ENCODE measurements at regions not wholly inside any gene's neighbourhood (a gene's known extent, or its start where the extent isn't known, plus 50 kb on each side); places are given as distances from the start of the nearest gene placed in this dataset.

GRCh38 chr3:16741890-16742289 is 136.7 kb upstream of the DAZL start:
- TF ChIP-seq CTCF (IDR thresholded peaks at IDR 0.05 in 2 of 3, conservative IDR thresholded peaks at IDR 0.05 in 1 of 3; ENCODE audit: control insufficient read depth in 2 of 3, extremely low read depth in 1 of 3, insufficient read depth in 1 of 3, low read depth in 3 of 3, low read length in 3 of 3), result no peak
- TF ChIP-seq E2F8 (IDR thresholded peaks at IDR 0.05; ENCODE audit: low read depth, partially characterized antibody), result no peak
- no peak for TF ChIP-seq ELK1 (IDR thresholded peaks at IDR 0.05; ENCODE audit: low read depth, low read length)
- no peak for TF ChIP-seq EZH2 (IDR thresholded peaks at IDR 0.05; ENCODE audit: borderline replicate concordance, control insufficient read depth, low read depth, low read length)
- no peak for TF ChIP-seq MAX (IDR thresholded peaks at IDR 0.05; ENCODE audit: low read depth, low read length)
- no peak for TF ChIP-seq POU2F2 (IDR thresholded peaks at IDR 0.05; ENCODE audit: borderline replicate concordance, low read depth, low read length)
- no peak for TF ChIP-seq CBFB (IDR thresholded peaks at IDR 0.05; ENCODE audit: low read depth)
- no peak for TF ChIP-seq POLR2AphosphoS5 (IDR thresholded peaks at IDR 0.05; ENCODE audit: low read length)
- no peak for TF ChIP-seq POLR2A (IDR thresholded peaks at IDR 0.05; ENCODE audit: low read depth, low read length)
- TF ChIP-seq HDAC2 (IDR thresholded peaks at IDR 0.05), result no peak
